ENCODE measurements at regions not wholly inside any gene's neighbourhood (a gene's known extent, or its start where the extent isn't known, plus 50 kb on each side); places are given as distances from the start of the nearest gene placed in this dataset.

DNA sequence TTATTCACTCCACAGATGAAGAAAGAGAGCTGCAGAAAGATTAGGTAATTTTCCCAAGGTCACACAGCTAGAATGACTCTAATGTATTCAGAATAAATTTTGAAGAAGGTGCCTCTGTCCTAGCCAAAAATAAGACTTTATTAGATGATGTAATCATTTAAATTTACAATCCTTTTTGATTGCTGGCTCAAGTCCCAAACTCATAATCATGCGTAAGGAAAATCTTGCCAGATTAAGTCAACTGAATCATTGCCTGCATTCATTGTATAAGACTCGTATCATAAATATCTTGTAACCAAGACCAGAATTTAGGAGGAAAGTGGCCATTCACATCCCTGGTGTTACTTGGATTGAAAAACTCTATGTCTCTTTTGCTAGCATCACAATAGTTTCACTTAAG, 53.1 kb upstream of the STK39 start:
- Histone ChIP-seq H3K27ac (ENCODE audit: low read length) (no peak overlapping the region), H3K36me3 (ENCODE audit: control insufficient read depth, insufficient read depth, low read length) (no peaks in the 10 kb centered on the region), H3K4me1 (ENCODE audit: control insufficient read depth, insufficient read depth, low read length) (no peaks in the 10 kb centered on the region), H3K9me3 (ENCODE audit: control insufficient read depth, insufficient read depth, low read length) (no peaks in the 10 kb centered on the region), H3K27me3 (ENCODE audit: control insufficient read depth, insufficient read depth, low read length) (no peaks in the 10 kb centered on the region), H3K4me3 (ENCODE audit: low read length) (no peak overlapping the region)
- no CpG with 5 or more reads among the region's 2 CpGs for WGBS (ENCODE audit: insufficient coverage, insufficient read length)
- DNase-seq (ENCODE audit: low read depth, low spot score), result no peak

DNA sequence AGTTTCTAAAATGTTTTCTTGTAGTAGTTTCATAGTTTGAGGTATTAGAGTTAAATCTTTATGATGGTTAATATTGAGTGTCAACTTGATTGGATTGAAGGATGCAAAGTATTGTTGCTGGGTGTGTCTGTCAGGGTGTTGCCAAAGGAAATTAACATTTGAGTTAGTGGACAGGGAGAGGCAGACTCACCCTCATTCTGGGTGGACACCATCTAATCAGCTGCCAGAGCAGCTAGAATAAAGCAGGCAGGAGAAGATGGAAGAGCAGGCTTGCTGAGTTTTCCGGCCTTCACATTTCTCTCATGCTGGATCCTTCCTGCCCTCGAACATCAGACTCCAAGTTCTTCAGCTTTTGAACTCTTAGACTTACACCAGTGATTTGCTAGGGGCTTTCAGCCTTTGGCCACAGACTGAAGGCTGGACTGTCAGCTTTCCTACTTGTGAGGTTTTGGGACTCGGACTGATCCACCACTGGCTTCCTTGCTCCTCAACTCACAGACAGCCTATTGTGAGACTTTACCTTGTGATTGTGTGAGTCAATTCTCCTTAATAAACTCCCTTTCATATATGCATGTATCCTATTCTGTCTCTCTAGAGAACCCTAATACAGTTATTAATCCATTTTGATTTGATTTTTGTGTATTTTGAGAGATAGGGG, 56.8 kb upstream of the STK39 start:
- no peaks in the 10 kb centered on the region for H3K27me3 ChIP-seq (ENCODE audit: control insufficient read depth, insufficient read depth, low read length)
- H3K9me3 ChIP-seq (ENCODE audit: control insufficient read depth, insufficient read depth, low read length), result no peaks in the 10 kb centered on the region
- H3K36me3 ChIP-seq (ENCODE audit: control insufficient read depth, insufficient read depth, low read length), result no peaks in the 10 kb centered on the region
- no peak overlapping the region for H3K27ac ChIP-seq (ENCODE audit: low read length)
- DNase-seq (ENCODE audit: low read depth, low spot score), result no peak
- H3K4me1 ChIP-seq (ENCODE audit: control insufficient read depth, insufficient read depth, low read length), result no peaks in the 10 kb centered on the region
- WGBS (ENCODE audit: insufficient coverage, insufficient read length), result no CpG with 5 or more reads among the region's 3 CpGs
- H3K4me3 ChIP-seq (ENCODE audit: low read length), result no peak overlapping the region

DNA sequence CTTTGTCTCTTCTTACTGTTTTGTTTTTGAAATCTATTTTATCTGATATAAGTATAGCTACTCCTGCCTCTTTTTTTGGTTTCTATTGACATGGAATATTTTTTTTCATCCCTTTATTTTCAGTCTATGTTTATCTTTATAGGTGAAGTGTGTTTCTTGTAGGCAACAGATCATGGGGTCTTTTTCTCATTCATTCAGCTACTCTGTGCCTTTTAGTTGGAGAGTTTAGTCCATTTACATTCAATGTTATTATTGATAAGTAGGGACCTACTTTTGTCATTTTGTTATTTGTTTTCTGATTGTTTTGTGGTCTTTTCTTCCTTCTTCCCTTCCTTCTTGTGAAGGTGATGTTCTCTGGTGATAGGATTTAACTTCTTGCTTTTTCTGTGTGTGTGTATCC, 60.0 kb upstream of the STK39 start:
- H3K27me3 ChIP-seq (ENCODE audit: control insufficient read depth, insufficient read depth, low read length), result no peaks in the 10 kb centered on the region
- no peak for DNase-seq (ENCODE audit: low read depth, low spot score)
- no peaks in the 10 kb centered on the region for H3K9me3 ChIP-seq (ENCODE audit: control insufficient read depth, insufficient read depth, low read length)
- no peak overlapping the region for H3K27ac ChIP-seq (ENCODE audit: low read length)
- no peak overlapping the region for H3K4me3 ChIP-seq (ENCODE audit: low read length)
- H3K36me3 ChIP-seq (ENCODE audit: control insufficient read depth, insufficient read depth, low read length), result no peaks in the 10 kb centered on the region
- H3K4me1 ChIP-seq (ENCODE audit: control insufficient read depth, insufficient read depth, low read length), result no peaks in the 10 kb centered on the region

DNA sequence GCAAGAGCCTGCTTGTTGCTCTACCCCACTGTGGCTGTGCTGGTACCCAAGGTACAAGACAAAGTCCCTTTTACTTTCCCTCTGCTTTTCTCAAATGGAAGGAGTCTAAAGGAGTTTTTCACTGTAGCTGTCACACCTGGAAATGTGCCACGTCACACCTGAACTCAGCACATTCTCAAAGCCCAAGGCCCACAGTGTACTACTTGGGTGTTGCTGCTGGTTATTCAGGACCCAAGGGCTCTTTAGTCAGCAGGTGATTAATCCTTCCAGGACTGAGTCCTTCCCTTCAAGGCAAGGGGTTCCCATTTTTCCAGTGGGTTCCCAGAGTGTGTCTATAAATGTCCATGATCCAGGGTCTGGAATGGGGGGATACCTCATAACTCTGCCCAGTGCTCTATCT, 63.2 kb upstream of the STK39 start:
- Histone ChIP-seq H3K27me3 (ENCODE audit: control insufficient read depth, insufficient read depth, low read length) (no peaks in the 10 kb centered on the region), H3K9me3 (ENCODE audit: control insufficient read depth, insufficient read depth, low read length) (no peaks in the 10 kb centered on the region), H3K4me3 (ENCODE audit: low read length) (no peak overlapping the region), H3K4me1 (ENCODE audit: control insufficient read depth, insufficient read depth, low read length) (no peaks in the 10 kb centered on the region), H3K27ac (ENCODE audit: low read length) (no peak overlapping the region), H3K36me3 (ENCODE audit: control insufficient read depth, insufficient read depth, low read length) (no peaks in the 10 kb centered on the region)
- no CpG with 5 or more reads among the region's 1 CpG for WGBS (ENCODE audit: insufficient coverage, insufficient read length)
- no peak for DNase-seq (ENCODE audit: low read depth, low spot score)

DNA sequence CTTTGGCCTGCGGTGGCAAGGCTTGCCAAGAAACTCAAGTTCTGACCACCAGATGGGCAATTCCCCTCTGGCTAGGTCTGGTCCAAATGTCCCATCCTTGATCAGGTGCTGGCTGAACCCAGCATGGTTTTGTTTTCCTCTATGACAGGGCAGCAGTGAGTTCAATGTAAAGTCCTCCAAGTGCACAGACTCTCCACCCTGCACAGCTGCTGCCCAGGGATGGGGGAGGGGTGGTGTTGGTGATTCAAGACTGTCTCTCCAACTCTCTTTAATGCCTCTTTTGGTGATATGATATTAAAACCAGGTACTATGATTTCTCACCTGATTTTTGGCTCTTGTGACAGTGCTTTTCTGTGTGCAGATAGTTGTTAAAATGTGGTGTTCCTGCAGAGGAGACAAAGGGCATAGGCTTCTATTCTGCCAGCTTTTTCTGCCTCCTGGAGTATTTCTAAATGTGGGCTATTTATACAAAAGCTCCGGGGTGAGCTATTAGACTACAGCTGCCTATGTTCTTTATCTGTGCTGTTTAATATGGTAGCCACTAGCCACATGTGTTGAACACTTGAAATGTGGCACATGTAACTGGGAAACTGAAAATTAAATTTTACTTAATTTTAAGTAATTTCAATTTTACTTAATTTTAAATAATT, 64.0 kb upstream of the STK39 start:
- WGBS (ENCODE audit: insufficient coverage, insufficient read length), result no CpG with 5 or more reads among the region's 2 CpGs
- Histone ChIP-seq H3K27ac (ENCODE audit: low read length) (no peak overlapping the region), H3K27me3 (ENCODE audit: control insufficient read depth, insufficient read depth, low read length) (no peaks in the 10 kb centered on the region), H3K4me3 (ENCODE audit: low read length) (no peak overlapping the region), H3K9me3 (ENCODE audit: control insufficient read depth, insufficient read depth, low read length) (no peaks in the 10 kb centered on the region), H3K4me1 (ENCODE audit: control insufficient read depth, insufficient read depth, low read length) (no peaks in the 10 kb centered on the region), H3K36me3 (ENCODE audit: control insufficient read depth, insufficient read depth, low read length) (no peaks in the 10 kb centered on the region)
- DNase-seq (ENCODE audit: low read depth, low spot score), result no peak

DNA sequence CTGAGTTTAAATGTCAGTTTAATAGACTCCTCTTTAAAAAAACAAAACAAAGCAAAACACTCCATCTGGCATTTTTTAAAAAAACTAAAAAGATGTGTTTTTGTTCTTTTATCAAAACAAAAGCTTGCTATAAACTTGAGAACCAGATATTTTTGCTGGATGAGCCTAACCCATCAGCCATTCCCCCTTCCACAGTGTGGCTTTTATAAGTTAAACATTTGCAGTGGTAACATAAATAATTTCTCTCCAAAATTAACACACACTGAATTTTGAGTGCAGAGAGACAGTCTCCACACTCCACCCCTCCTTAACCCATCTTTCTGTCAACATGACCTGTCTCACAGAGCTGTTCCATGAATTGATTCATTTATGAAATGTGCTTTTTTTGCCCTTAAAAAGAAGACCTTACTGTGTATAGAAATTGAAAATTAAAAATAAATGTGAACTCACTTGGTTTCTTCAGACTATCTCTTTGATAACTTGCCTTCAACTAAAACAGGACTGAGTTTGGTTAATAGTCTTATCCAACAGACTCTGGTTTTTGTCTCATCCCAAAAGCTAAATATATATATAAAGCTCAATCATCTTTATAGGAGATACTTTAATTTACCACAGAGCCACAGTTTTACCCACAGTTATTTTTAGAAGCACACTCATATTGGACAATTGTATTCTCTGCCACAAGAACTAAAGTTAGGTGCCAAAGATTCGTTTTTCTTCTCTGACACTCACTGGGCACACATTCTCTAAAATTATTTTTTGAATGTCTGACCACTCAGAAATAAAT, 64.8 kb upstream of the STK39 start:
- no CpG with 5 or more reads among the region's 1 CpG for WGBS (ENCODE audit: insufficient coverage, insufficient read length)
- Histone ChIP-seq H3K27me3 (ENCODE audit: control insufficient read depth, insufficient read depth, low read length) (no peaks in the 10 kb centered on the region), H3K4me1 (ENCODE audit: control insufficient read depth, insufficient read depth, low read length) (no peaks in the 10 kb centered on the region), H3K9me3 (ENCODE audit: control insufficient read depth, insufficient read depth, low read length) (no peaks in the 10 kb centered on the region), H3K36me3 (ENCODE audit: control insufficient read depth, insufficient read depth, low read length) (no peaks in the 10 kb centered on the region), H3K4me3 (ENCODE audit: low read length) (no peak overlapping the region), H3K27ac (ENCODE audit: low read length) (no peak overlapping the region)
- no peak for DNase-seq (ENCODE audit: low read depth, low spot score)

DNA sequence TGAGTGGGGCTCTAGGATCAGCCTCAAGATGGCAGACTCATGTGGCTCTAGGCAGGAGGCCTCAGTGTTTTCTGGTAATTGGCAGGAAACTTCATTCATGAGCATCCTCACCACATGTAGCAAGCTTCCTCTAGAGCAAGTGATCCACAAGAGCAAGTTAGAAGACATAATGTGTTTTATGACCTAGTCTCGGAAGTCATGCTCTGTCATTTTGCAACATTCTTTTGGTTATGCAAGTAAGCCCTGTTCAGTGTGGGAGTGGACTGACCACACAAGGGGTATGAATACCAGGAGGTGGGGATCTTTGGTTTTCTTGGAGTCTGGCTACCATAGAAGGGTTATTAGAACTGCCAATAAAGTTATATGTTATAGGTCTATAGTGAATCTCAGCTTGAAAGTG, 66.8 kb upstream of the STK39 start:
- WGBS (ENCODE audit: insufficient coverage, insufficient read length), result no CpG with 5 or more reads among the region's 1 CpG
- H3K36me3 ChIP-seq (ENCODE audit: control insufficient read depth, insufficient read depth, low read length), result no peaks in the 10 kb centered on the region
- no peaks in the 10 kb centered on the region for H3K9me3 ChIP-seq (ENCODE audit: control insufficient read depth, insufficient read depth, low read length)
- H3K27me3 ChIP-seq (ENCODE audit: control insufficient read depth, insufficient read depth, low read length), result no peaks in the 10 kb centered on the region
- H3K27ac ChIP-seq (ENCODE audit: low read length), result no peak overlapping the region
- H3K4me1 ChIP-seq (ENCODE audit: control insufficient read depth, insufficient read depth, low read length), result no peaks in the 10 kb centered on the region
- no peak for DNase-seq (ENCODE audit: low read depth, low spot score)
- H3K4me3 ChIP-seq (ENCODE audit: low read length), result no peak overlapping the region

DNA sequence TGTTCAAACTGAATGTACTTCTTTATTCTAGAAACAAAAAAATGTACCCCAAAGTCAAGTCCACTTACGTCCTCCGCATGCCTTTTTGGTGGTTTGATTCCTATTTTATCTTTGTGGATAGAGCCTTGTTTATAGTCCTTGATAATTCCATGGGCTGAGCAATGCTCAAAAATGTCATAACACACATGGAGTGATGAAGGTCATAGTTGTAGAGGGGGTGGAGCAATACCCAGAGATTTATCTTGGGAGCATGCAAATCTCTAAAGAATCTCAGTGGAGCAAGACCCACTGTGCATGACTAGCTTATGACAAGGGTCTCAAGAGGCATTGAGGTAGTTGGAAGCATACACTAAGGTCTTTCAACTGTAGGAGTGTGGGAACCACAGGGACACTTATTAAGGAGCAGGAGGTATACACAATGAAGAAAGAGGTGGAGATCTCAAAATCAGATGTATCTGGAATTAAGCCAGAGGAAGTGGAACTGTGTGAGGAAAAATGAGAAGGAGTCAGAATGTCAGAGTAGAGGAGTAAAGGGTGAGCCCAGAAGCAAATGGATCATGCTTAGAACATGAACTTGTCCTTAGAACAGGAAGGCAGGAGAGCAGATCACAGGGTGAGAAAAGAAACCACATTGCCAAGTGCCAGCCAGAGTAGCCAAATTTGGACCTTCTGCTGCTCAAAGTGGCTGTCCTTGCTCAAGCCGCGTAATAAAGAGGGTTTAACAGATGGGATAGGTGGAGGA, 68.1 kb upstream of the STK39 start:
- Histone ChIP-seq H3K27me3 (ENCODE audit: control insufficient read depth, insufficient read depth, low read length) (no peaks in the 10 kb centered on the region), H3K4me3 (ENCODE audit: low read length) (no peak overlapping the region), H3K4me1 (ENCODE audit: control insufficient read depth, insufficient read depth, low read length) (no peaks in the 10 kb centered on the region), H3K36me3 (ENCODE audit: control insufficient read depth, insufficient read depth, low read length) (no peaks in the 10 kb centered on the region), H3K27ac (ENCODE audit: low read length) (no peak overlapping the region), H3K9me3 (ENCODE audit: control insufficient read depth, insufficient read depth, low read length) (no peaks in the 10 kb centered on the region)
- no CpG with 5 or more reads among the region's 4 CpGs for WGBS (ENCODE audit: insufficient coverage, insufficient read length)
- DNase-seq (ENCODE audit: low read depth, low spot score), result no peak

DNA sequence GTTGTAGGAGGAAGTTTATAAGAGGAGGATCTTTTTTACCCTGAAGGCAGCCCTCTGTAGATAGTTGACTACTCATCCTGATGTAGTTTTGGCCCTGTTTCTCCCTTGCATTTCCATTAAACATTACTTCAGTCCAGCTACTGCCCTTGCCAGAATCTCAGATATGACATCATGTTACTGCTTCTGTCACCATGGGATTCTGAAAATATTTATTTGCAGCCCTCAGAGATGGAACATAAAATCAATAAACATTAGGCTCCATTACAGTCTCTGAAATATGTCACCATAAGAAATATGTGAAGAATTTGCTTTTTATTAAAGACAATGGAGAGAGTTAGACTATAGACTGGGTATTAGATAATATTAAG, 68.7 kb upstream of the STK39 start:
- H3K4me1 ChIP-seq (ENCODE audit: control insufficient read depth, insufficient read depth, low read length), result no peaks in the 10 kb centered on the region
- no peaks in the 10 kb centered on the region for H3K36me3 ChIP-seq (ENCODE audit: control insufficient read depth, insufficient read depth, low read length)
- H3K27me3 ChIP-seq (ENCODE audit: control insufficient read depth, insufficient read depth, low read length), result no peaks in the 10 kb centered on the region
- no peak overlapping the region for H3K27ac ChIP-seq (ENCODE audit: low read length)
- H3K4me3 ChIP-seq (ENCODE audit: low read length), result no peak overlapping the region
- H3K9me3 ChIP-seq (ENCODE audit: control insufficient read depth, insufficient read depth, low read length), result no peaks in the 10 kb centered on the region
- no peak for DNase-seq (ENCODE audit: low read depth, low spot score)

DNA sequence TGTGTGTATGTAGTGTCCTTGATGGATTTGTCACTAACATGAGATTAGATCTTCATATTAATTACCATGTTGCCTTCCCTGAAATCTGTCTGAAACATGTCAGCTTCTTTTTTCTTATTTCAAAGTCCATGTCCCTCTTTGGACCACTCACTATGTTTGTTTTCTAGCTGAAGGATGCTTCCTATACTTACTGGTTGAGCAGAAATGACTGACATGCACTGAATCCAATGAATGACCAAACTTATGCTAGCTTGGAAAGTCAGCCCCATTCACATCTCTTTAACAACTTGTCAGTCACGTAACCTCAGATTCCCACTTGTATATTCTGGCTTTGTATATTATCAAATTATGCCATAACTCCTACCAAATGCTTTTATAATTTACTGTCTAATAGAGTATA, 69.9 kb upstream of the STK39 start:
- no peaks in the 10 kb centered on the region for H3K4me1 ChIP-seq (ENCODE audit: control insufficient read depth, insufficient read depth, low read length)
- no peak overlapping the region for H3K4me3 ChIP-seq (ENCODE audit: low read length)
- H3K36me3 ChIP-seq (ENCODE audit: control insufficient read depth, insufficient read depth, low read length), result no peaks in the 10 kb centered on the region
- H3K27ac ChIP-seq (ENCODE audit: low read length), result no peak overlapping the region
- no peaks in the 10 kb centered on the region for H3K9me3 ChIP-seq (ENCODE audit: control insufficient read depth, insufficient read depth, low read length)
- no peak for DNase-seq (ENCODE audit: low read depth, low spot score)
- H3K27me3 ChIP-seq (ENCODE audit: control insufficient read depth, insufficient read depth, low read length), result no peaks in the 10 kb centered on the region
- no CpG with 5 or more reads among the region's 1 CpG for WGBS (ENCODE audit: insufficient coverage, insufficient read length)
